T-helper 2 cell (primary cell): ENCODE measurements at regions not wholly inside any gene's neighbourhood (a gene's known extent, or its start where the extent isn't known, plus 50 kb on each side); places are given as distances from the start of the nearest gene placed in this dataset.

Experiments
- DNase-seq, 5 experiments: peaks; one replicate each; pipeline versions ENCODE4 v3.0.0 to v3.0.0-alpha.2; 2012 to 2022

DNA sequence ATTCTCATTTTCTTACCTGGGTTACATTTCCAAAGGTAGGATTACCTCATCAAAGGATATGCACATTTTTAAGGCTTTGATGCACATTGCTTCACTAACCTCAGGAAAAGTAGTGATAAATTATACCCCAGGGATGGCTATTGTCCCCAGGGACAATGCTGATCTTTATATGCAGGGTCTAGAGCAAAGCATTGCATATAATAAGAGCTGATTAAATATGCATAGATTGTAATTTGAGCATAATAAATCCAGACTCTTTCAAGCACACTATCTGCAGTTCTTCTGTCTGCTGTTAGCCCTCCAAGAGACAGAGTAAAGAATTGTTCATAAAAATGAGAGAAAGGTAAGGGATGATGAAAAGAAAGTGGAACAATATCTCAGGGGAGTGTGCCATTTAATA lies 57.3 kb upstream of the SYT13 start:
- DNase-seq: no peak

DNA sequence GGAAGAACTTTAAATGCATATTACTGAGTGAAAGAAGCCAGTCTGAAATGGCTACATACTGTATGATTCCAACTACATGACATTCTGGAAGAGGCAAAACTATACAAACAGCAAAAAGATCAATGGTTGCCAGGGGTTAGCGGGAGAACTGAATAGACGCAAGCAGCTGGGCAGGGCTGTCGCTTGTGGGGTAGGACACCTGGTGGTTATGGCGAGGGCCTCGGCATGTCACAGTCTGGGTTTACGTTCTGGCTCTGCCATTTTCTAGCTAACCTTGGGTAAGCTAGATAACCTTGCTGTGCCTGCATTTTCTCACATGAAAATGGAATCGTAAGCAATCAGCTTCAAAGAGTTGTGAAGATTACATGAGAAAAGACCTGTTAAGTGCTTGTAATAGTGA lies 55.2 kb upstream of the SYT13 start:
- no peak for DNase-seq

DNA sequence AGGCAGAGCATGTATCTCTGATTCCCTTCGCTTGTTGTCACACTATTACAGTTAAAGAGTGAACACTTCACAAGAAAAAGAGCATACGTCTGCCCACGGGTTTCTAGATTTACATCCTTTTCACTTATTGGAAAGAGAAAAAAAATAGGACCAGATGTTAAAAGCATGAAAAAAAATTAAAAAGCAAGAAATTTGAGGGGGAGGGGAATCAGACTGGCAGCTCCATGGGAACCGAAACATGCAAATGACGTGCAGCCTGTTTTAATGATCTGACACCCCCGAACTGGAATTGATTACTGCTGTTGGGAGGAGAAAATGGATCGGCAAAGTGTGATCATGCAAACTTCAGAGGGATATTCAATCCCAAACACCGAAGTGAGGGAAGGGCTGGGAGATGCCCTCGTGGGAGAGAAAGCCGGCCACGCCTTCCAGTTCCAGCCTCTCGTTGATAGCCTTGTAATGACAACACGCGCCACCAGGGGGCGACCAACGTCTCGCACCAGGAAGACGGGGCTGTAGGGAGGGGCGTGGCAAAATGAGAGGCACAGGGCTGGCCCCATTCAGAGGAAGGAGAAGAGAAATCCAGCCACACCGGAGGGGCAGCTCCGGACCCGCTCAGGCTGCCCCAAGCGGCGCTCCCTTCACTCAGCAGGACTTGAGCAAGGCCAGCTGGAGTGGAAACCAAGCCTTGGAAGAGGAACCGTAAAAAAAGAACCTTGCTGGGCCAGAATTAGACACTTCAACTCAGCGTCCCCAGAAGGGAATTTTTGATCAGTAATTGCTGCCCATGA lies 53.8 kb upstream of the SYT13 start:
- DNase-seq: peak; percentile 81 to 93 (median 88)

DNA sequence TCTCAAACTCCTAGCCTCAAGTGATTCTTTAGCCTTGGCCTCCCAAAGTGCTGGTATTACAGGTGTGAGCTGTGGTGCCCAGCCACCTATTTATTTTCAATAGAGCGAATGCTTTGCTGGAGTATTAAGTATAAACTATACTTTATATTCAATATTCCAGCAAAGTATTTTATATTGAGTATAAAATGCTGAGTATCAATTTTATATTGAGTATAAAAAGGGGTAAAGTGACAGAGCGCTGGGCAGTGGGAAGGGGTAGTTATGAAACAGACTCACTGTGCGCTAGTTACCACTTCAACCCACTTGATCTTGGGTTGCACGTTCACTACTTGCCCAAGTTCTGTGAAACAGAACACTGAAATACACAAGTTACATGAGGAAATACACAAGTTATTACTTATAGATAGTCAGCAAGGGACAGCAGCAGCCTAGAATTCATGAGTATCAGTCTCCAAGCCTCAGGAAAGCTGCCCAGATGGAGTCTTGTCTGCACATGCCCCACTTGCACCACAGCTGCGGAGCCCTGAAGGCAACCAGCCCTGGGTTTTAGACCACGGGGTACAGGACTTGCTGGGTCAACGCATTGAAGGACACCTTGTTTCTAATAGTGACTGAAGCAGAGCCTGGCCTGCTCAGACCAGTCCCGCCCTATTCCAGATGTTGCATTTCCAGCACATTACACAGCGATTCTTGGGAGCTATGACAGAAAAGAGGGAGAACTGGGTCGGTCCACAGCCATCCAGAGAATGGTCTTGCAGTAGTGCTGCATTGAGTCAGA lies 51.6 kb upstream of the SYT13 start:
- no peak for DNase-seq

DNA sequence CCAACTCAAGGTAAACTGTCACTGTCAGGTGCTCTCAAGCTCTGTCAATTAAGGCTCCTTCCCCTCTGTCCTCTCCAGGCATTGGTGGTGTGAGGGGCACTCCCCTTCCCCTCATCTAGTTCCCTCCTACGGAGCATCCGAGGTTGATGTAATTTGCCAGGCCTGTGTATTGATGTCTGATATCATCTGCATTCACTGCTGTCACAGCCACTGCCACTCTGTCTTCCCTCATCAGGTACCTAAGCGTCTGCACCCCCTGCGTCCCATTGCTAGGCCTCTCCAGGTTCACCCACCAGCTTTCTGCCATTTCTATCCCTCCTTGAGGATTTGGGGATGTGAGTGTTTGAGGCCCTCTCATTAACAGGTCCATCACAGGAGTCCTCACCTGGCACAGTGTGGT lies 50.0 kb upstream of the SYT13 start:
- DNase-seq: no peak
